ENCODE measurements at regions not wholly inside any gene's neighbourhood (a gene's known extent, or its start where the extent isn't known, plus 50 kb on each side); places are given as distances from the start of the nearest gene placed in this dataset.
"Not testable (repeated sequence)": the region's sequence is repeated elsewhere in the genome, so short reads cannot be mapped to it uniquely, and the experiment has no call there.

DNA sequence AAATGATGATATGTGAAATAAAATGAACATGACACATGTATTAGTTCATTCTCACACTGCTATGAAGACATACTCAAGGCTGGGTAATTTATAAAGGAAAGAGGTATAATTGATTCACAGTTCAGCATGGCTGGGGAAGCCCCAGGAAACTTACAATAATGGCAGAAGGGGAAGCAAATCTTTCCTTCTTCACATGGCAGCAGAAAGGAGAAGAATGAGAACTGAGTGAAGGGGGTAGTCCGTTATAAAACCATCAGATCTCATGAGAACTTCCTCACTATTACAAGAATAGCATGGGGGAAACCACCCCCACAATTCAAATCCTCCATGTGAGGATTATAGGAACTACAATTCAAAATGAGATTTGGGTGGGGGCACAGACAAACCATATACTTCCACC lies 243.9 kb upstream of the GYPA start:
- no peak for FAIRE-seq

DNA sequence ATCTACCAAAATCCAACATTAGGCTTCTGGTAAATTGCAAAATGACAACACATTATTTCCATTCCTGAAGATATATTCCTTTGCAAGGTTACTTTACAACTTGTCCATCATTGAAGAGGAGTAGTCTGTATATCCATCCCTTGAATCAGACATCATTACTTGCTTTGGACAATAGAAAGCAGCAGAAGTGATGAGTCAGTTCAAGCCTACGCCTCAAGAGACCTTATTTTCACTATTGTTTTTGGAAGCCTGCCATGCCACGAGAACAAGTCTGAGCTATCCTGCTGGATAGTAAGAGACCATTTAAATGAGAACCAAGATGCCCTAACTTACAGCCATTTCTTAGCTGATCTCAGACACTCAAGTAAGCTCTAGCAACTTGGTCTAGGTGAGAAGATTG lies 246.0 kb upstream of the HHIP start:
- no peak for FAIRE-seq

DNA sequence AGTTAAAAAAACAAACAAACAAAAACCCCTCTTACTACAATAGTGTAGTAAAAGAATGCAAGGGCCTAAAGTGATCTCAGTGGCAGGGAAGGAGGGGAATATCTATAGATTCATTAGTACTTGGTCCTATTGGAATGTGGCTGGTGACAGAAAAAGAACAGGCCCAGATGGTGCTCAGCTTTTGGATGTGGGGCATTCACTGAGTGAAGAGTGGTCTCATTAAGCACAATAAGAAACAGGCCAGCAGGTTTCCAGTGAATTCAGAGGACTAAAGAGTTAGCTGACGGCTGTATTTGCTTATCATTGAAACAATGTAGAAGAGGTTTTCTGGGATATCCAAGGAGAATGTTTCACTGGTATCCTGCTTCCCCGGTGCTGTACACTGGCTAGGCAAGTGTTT lies 243.8 kb upstream of the HHIP start:
- FAIRE-seq = no peak

DNA sequence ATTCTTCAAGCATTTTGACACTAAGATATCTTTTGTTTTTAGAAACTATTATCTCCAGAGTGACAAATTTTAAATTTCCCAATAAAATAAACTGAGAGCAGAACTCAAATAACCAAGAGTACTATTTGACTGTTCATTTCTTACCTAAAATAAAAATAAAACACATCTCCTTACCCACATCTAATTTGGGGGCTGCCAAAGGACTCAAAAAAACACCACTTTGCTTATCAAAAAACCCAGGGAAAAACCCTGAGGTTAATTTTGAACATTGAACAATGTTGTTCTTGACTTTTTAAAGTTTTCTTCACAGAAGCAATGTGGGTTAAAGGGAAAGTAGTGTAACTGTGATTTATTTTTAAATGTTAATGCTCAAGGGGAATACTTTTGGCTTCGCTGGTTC lies 243.0 kb upstream of the HHIP start:
- FAIRE-seq = peak; percentile 61

DNA sequence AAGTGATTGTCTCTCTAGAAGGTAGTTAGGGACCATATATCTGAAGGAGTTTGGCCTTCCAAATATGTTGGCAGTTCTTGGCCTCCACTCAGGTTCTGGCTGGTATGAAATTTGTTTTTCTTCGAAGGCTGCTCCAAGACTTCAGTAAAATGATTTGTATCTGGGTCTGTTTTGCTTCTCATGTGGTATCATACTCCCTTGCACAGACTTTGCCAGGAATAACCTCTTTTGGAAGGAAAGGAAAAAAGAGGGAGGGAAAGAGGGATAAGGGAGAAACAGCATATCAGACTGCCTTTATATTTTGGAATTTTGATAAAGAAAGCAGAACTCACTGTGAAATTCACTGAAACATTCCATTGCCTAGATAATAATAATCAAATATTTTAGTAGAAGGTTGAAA lies 242.1 kb upstream of the HHIP start:
- FAIRE-seq = no peak

DNA sequence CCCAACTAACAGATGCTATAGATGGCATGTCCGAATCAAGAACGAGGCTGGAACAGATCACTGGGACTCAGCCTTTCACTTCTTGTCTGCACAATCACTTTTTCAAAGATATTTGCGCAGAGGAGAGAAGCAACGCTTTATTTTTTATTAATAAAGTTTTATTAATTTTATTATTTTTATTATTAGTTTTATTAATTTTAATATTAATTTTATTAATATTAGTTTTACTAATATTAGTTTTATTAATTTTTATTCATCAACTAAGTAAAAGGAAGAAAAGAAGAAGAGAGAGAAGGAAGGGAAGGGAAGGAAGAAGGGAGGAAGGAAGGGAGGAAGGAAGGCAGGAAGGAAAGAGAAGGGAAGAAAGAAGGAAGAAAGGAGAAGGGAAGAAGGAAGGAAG lies 236.4 kb upstream of the HHIP start:
- no peak for FAIRE-seq

DNA sequence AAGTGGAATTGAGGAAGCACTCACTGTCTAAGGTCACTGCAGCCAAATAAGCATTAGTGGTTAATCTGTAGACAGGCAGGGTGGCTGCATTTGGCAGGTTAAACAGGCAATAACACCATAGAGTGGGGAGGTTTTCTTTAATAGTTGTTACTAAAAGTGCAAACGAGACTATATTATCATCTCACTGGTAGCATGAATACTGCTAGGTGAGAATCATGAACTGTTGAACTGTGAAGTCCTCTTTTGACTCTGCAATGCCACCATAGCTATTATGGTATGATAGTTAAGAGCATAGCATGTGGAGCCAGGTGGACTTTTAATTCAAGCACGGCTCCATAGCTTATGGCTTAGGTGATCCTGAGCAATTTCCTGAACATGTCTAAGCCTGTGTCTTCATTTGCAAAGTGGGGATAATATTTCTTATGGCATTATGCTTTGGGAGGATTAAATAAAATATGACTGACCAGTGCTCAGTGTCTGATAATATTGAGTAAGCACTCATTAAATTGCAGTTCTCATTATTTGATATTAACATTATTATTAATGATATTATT lies 235.6 kb upstream of the HHIP start:
- FAIRE-seq = no peak

DNA sequence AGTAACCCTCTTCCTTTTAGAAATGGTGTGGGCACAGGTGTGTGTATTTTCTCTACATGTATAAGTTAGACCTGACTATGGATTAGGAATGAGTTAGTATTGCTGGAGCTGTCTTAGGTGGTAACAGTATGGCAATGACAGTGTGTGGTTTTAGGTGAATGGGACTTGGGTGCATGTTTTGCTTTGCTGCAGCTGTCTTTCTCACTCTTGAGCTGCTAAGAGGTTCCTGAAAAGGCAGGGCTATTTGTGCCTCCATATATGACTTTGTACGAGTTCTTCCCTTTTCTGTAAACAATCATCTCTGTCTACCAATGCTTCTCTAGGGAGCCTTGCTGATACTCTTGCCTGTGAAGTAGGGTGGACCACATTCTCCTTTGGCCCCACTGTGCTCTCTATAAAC lies 234.8 kb upstream of the HHIP start:
- no peak for FAIRE-seq

DNA sequence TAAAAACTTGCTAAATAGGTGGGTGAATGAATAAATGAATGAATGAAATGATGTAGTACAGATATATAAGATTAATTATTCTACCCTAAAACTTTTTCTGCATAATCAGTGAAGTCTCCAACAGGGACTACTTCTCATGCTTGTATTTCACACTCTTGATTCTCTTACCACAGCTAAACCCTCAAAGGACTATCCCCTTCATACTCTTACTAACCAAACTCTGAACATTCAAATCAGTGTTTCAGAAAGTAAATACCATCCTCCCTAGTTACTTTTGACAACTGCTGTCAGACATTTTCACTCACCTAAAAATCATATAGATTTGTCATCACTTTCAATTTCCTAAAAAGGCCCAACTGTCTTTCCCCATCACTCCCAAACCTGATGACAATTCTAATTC lies 234.3 kb upstream of the HHIP start:
- FAIRE-seq = no peak

DNA sequence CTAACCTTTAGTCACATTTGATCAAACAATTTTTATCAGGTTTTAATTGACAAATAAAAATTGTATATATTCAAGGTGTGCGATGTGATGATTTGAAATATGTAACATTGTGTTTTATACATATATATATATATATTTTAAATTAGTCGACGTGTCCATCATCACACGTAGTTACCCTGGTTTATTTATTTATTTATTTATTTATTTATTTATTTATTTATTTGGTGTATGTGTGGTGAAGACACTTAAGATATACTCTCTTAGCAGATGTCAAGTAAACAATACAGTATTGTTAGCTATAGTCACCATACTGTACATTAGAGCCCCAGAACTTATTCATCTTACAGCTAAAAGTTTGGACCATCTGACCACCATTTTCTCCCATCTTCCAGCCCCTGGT lies 224.9 kb upstream of the HHIP start:
- FAIRE-seq = no peak

DNA sequence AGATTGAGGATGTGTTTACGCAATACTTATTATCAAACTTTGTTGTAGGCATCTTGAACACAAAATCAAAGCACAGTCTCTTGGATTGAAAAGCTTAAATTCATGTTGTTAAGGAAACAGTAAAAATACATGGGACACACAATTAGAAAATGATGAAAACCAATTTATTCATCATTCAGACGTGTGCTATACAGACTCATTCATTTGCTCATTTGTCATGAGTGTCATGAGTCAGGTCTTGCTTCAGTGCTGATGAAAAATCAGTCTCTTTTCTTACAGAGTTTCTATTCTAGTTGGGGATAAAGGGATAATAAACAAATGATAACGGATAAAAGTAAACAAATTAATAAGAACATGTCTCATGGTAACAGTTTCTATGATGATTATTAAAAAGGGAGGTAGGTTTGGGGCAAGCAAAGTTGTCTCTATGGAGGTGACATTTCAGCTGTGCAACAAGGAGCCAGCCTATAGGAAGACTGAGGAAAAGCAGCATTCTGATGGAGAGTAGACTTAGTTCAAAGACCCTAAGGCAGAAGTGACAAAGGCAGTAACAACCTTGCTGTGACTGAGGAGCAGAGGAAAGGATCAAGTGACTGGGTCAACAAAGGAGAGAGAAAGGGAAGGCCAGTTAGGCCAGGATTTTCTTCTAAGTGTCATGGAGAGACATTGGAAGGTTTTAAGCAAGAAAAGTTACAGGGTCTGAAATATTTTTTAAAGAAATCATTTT lies 224.0 kb upstream of the HHIP start:
- no peak for FAIRE-seq

DNA sequence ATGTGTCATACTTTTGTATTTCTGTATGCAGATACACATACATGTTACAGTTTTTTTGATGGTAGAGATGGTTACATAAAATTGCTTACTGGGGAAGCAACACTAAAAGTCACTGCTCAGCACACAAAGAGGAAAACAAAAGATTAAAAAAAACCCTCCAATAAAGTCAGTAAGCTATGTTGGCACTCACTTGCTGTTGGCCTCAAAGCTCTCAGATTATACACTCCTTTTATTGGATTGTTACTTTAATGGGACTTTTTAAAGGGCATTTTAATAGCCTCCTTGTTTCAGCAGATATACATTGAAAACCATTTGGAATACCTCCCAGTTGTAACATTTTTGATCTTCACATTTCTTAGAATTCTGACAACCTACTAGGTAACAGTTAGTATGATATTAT lies 222.0 kb upstream of the HHIP start:
- no peak for FAIRE-seq

DNA sequence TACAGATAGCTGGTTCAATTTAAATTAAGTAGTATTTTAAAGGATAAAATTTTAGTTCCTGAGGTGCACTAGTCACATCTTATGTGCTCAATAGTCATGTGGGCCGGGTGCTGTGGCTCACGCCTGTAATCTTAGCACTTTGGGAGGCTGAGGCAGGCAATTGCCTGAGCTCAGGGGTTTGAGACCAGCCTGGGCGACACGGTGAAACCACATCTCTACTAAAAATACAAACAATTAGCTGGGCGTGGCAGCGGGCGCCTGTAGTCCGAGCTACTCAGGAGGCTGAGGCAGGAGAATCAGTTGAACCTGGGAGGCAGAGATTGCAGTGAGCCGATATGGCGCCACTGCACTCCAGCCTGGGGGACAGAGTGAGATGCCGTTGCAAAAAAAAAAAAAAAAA lies 219.9 kb upstream of the HHIP start:
- not testable (repeated sequence) for FAIRE-seq

DNA sequence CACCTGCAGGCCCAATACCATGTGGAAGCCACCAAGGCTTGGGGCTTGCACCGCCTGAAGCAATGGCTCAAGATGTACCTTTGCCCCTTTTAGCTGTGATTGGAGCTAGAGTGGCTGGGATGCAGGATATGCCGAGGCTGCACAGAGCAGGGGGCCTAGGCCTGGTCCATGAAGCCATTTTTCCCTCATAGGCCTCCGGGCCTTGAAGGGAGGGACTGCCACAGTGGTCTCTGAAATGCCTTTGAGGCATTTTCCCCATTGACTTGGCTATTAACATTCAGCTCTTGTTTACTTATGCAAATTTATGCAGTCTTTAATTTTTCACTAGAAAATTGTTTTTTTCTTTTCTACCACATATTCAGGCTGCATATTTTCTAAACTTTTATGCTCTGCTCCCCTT lies 203.2 kb upstream of the HHIP start:
- no peak for FAIRE-seq

DNA sequence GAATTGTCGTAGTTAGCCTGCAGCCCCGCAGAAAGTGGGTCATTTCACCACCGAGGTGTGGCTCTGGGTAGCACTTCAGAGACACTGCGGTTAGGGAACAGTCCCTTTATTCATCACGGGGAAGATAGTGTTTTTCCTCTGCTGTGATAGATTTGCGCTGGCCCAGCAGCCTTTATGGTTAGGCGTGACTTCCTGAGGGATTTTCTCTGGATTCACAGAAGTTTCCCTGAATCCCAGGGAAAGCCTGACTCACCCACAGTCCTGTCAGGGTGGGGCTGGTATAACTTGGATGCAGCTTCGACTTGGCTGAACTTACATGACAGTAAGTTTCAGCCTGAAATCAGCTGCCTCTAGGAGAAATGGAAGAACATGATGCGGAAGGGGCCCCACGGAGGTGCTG lies 196.3 kb upstream of the HHIP start:
- no peak for FAIRE-seq

DNA sequence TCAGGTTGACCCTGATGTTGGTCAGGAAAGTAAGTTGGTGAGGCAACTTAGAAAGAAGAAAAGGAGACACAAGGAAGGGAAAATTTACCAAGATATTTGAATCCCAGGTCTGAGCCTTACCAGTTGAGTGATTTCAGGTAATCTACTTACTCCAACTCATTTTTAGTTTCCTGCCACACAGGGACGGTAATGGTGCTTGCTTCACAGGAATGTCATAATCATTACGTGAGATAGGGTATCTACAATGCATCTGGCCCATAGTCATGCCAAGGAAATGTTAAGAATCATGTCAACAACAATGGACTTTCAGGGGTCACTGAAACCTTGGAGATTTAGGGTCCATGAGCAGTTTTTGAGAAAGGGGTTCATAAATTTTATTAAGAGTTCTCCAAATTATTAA lies 195.4 kb upstream of the HHIP start:
- FAIRE-seq = no peak

DNA sequence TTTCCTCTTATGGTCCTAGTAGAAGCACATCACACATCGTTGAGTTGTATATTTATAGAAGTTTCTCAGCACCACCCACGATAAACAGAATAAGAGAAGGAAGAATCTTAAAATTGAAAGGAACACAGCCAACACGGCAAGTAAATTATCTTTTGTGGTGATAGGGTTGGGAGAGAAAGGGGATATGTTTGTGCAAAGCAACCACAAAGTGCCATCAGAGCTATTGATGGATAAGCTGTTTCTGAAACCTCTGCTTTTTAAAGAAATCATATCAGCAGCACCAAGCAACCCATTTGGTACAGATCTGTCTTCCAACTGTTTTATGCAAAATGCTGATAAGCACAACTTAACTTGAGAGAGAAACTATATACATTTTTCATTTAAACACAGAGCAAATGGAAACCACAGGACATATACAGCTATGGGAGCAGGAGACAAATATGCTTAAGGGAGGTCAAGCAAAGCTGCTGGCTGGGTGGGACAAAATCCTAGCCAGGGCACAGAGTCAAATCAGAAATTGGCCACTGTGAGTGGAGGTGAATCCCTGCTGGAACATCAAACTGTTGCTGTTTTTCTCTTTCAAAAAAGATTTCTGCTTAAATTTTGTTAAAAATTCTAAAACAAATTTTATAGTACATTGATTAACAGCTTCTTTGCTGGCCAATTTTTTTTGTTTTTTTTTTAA lies 194.0 kb upstream of the HHIP start:
- FAIRE-seq = no peak

DNA sequence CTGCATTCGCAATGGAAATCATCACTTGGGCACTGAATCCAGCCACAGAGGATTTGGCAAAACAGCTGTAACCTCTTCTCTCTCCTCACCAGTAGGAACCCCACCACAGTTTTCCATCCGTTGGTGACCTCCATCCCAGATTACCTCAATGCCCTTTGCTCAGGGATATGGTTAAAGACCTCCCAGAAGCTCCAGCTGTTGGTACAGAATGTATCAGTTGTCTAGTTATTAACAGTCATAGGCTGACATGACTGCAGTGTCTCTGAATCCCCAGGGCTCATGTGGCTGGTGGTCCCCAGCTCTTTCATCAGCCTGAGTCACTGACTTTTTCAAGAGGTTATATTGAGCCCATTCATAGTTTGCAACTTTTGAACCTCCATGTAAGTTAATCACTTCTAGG lies 189.8 kb upstream of the HHIP start:
- no peak for FAIRE-seq

DNA sequence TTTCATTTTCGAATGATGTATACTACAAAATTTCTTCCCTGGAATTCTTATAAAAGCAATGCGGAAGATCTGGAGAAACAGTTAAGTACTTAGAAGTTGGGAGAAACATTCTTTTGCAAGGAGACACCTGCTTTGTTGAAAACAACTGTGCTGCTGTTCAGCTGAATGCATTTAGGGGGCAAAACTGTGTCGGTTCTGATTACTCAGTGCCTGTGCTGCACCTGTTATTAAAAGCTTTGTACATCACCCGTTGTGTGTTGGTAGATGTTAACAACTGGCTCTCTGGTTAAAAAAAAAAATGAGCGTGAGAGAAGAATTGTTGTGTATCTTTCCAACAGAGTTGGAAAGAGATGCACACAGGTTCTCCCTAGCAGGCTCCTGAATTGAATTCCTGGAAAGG lies 184.1 kb upstream of the HHIP start:
- FAIRE-seq = no peak

DNA sequence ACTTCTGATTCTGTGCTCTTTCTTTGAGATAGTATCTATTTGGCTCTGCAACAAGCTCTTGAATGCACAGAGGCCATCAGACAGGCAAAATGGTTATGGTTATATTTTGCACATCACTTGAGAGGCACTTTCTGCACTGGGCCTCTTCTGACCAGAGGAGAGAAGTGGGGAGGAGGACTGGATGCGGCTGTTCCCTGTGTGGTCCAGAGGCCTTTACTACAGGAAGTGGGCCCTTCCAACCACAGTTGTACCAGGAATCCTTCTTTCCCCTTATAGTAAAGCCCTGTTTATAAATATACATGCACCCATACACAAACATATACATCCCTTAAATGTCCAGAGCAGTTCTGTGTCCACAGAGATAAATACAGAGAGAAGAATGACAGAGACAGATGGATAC lies 182.7 kb upstream of the HHIP start:
- no peak for FAIRE-seq

DNA sequence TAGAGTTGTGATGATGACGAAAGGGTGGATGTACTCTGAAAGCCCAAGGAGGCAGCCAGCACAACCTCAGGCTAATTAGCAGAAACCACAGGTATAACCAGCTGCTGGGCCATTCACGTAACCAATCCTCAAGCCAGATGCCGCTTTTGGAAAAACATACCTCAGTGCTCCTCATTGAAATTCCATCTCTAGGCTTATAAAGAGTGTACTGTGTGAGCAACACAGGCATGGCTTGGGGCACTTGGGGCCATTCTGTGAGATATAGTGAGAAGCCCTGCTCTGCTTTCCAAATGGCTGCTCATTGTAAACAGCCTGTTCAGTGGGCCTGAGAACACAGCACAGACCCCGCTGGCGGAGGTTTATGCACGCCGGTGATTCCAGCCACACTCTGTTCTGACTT lies 182.1 kb upstream of the HHIP start:
- FAIRE-seq = no peak

DNA sequence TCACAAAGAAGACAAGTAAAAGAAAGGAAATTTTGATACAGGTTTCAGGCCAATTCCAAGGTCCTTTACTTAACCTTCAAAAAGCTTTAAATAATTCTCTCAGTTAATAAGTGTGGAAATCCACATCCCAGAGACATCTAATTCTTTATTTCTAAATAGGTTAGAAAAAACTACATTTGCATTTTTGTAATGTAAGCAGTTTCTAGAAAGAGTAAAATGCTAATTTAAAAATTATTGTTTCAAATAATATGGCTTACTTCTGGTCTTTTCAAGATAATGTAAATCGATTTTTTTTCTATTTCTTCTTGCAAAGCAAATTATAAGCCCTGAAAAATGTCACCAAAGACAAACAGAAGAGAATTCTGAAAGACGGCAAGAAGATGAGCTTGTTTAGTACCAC lies 180.4 kb upstream of the HHIP start:
- FAIRE-seq = no peak

DNA sequence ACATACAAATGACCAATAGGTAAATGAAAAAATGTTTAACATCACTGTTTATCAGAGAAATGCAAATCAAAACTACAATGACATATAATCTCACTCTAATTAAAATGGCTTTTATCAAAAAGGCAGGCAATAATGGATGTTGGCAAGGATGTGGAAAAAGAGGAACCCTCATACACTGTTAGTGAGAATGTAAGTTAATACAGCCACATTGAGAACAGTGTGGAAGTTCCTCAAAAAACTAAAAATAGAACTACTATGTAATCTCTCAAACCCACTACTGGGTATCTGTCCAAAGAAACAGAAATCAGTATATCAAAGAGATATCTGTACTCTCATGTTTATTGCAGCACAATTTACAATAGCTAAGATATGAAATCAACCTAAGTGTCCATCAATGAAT lies 165.9 kb upstream of the HHIP start:
- no peak for FAIRE-seq

DNA sequence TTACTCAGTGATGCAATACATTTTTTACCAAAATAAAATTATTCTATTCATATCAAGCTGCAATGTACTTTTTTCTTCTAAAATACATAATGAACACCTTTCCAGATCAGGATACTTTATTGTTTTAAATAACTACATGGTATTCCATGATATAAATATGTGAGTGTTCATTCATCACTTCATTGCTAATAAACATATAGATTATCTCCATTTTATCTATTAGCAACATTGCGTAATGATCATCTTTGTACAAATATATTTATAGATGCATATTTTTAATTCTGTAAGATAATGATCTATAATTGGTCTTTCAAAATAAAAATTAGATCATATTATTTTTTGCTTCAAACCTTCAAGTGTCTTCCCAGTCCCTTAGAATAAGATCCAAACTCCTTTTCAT lies 156.1 kb upstream of the HHIP start:
- no peak for FAIRE-seq

DNA sequence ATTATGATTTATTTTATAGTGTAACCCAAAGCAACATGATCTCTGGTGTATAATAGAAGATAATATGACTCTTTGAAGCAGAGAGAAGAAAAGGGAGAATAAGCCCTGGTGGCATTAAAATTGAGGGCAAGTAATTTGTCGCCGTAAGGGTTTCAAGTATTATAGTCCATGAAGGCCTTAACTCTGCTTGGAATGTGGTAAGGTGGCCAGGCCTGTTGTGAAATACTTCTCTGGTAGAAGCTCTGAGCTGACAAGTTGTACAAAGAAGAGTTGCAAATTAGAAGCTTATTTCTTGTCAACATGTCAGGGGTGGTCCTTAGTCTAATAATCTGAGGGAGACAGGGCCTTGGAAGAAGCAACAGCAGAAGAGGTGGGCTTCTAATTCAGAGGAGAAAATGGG lies 151.7 kb upstream of the HHIP start:
- no peak for FAIRE-seq
